GM19452 (cell line): ENCODE measurements at regions not wholly inside any gene's neighbourhood (a gene's known extent, or its start where the extent isn't known, plus 50 kb on each side); places are given as distances from the start of the nearest gene placed in this dataset.

Source experiments
- ATAC-seq: cut with Tn5 transposase; IDR thresholded peaks from one replicate; pipeline ENCODE4 v1.9.1; 2021; ENCODE audit not compliant: unreplicated experiment

GRCh38 chr20:22470620-22471026 is 113.7 kb downstream of the FOXA2 start:
- no peak for ATAC-seq

- no peak for ATAC-seq
These were observed 117.8 kb downstream of the FOXA2 start for GRCh38 chr20:22466447-22467171.

DNA sequence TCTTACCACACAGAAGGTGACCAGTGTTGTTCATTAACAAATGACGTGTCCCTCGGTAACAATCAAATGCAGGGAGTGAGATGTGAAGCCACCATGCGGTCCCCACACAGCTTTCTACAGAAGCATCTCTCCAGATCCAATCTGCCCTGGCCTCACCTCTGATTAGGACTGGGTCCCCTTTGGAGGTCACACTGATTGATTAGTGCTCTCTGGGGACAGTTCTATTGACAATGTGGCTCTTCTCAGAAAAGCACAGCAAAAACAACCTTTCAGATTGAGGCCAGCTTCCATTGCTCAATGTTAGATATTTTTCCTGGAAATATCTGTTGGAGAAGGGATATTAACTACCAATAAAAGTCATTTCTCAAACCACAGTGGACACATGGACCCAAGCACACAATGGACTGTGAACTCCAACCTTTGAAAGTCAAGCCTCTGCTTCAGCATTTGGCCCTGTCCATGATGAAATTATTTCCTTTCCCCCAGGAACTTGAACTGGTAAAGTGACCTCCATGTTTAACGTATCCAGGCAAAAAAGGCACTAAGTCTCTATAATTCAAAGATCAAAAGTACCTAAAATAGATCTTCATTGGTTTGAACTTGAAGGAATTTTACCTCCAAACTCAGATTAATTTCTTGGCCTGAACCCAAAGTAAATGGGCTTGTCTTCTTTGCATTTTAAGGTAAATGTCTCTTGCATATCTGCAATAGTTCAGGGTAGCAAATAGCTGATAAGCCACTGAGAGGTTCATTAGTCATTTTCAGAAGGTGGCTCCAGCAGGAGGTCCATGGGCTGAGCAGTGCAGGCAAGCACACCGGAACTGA is 118.5 kb downstream of the FOXA2 start:
- ATAC-seq = no peak

DNA sequence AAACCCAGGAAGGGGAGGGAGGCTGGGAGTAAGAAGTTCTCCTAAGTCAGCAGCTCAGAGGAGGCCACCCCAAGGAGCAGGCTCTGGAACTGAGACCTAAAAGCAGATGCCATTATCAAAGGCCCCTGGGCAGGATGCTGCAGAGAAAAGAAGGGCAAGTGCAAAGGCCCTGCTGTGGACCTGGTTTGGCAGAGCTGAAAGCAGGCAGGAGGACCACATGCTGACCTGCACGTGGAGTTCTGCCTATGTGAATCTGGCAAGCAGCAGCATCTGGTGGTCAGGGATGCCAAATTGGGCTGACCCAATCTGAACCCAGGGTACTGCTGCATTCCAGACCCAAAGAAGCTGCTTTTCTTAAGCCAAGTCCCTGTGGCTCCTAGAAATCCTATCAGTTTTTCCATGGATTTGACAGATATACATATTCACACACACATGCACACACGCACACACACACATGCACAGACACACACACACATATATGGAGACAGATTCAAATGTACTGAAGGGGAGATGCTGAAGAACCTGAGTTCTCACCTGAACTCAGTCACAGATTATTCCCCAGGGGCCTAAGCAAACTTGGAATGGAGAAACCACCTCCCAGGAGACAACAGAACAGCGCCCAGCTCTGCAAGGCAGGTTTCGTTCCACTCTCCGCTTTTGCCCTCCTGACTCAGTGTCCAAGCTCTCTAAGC is 119.9 kb downstream of the FOXA2 start:
- ATAC-seq = no peak

- ATAC-seq = no peak
These were observed 121.1 kb downstream of the FOXA2 start for GRCh38 chr20:22462975-22463914.

DNA sequence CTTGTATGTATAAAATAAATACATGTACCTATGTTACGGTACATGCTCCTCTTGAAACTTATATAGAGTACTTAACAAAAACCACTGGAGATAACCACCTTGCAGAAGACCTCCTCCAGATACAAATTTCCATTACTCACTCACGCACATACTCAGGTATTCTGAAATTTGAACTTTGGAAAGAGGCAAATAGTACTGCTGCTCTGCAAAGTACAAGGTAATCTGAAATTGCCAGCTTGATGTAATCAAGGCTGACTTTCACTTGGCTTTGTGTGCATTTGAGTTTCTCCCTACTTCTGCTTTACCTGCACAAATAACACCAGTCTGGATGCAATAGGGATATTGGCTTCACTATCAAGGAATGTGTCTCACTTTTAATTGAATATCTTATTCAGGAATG is 123.6 kb downstream of the FOXA2 start:
- ATAC-seq = no peak

- no peak for ATAC-seq
These were observed 124.1 kb downstream of the FOXA2 start for GRCh38 chr20:22460231-22460630.

GRCh38 chr20:22459754-22460153 is 124.6 kb downstream of the FOXA2 start:
- no peak for ATAC-seq

DNA sequence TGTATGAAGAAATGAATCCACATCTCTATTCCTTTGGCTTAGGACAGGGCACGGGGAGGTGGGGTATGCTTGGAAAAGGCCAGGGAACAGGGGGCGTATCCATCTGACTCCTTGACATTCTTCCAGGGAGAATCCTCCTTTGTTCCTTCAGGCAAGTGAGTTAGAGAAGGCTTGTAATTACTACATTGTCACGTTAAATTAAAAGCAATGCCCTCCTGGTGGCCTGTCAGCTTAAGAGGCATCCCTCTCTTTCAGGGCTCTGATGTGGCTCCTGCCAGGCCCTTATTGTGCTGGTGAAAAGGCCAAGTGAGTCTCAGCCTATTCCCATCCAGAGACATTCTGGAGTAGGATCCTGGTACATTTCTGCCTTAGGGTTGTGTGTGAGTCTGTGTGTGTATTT is 128.3 kb downstream of the FOXA2 start:
- no peak for ATAC-seq

- no peak for ATAC-seq
These were observed 129.1 kb downstream of the FOXA2 start for GRCh38 chr20:22455259-22455658.

DNA sequence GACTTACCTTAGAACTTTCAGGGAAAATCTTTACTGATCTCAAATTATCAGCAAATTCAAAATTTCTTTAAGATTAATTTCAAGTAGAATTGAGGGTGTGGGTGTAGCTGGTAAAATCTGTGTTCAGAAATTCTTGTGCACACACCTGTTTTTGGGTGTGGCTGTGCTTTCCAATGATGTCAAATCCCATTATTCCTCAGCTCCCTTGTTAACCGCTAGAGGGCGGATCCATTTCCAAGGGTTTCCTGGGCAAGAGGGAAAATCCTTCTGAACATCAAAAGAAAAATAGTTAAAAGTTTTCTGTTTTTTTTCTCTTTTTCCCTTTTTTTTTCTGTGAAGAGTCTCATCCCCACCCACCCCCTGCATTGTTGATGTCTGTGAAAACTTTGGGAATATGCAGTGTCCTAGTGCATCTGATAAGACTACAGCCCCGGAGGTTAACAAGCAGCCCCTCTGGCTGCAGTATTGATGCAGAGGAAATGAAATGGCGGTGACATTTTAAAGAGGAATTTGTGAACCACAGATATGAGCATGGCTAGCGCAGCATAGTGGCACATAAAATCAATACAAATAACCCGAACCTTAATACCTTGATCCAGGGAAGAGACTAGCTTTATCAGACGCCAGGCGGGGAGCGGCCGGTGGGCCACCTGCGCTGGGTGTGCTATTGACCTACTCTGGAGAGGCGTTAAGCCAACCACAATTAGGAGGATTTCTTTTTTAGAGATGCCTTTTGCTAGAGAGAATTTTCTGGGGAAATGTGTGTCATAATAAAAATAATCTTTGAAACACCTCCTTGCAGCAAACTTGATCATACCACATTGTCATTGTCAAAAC is 130.9 kb downstream of the FOXA2 start:
- ATAC-seq = no peak

GRCh38 chr20:22452442-22453011 is 131.8 kb downstream of the FOXA2 start:
- no peak for ATAC-seq

DNA sequence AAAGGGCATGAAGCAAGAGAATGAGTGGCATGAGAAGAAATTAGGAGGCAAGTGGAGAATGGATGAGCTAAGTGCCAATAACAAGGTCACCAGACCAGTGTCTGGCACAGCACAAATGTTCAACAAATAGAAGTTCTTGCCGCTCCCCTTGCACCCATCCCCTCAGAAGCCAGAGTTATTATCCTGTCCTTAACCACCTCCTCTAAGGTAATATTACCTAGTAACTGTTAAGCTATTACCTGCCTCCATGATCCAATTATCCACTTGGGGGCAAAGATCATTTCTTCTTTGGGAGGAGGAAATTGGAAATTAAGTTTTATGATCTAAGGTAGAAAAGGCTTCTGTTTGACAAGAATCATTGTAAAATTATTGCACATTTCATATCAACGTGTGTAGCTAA is 133.8 kb downstream of the FOXA2 start:
- ATAC-seq = no peak

- no peak for ATAC-seq
These were observed 135.0 kb downstream of the FOXA2 start for GRCh38 chr20:22449188-22449973.

DNA sequence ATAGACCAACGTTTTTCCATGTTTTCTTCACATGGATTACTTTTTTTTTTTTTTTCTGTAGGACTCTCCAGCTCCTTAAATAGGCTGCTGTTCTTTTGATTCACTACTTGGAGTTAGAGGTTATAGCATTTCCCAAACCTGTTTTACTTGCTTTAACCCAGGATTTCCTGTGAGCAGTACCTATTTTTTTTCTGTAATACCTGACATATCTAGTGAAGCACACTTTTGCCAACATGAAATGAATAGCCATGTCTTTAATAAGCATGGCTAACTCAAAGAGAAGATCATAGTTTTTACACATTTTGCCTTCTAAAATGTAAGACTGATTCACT is 137.0 kb downstream of the FOXA2 start:
- ATAC-seq = no peak

- ATAC-seq = no peak
These were observed 137.5 kb downstream of the FOXA2 start for GRCh38 chr20:22446613-22447446.

- no peak for ATAC-seq
These were observed 142.1 kb downstream of the FOXA2 start for GRCh38 chr20:22442318-22442717.

DNA sequence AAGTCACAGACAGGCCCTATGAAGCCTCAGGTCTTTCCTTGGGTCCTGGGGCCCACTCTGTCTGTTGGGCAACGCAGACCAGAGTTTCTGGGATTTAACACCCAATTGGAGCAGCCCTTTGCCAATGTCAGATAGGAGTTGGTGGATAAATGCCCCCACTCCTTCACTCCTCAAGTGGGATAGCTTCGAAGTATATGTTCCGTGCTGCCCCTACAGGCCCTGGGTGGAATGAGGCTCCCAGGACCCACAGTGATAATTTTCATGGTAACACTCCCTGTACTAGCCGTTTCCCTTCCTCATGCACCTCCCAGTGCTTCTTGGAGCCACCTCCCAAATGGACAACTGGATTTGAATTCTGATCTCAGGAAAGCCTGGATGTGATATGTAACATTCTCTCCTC is 145.4 kb downstream of the FOXA2 start:
- ATAC-seq = no peak
